H9 (cell line): ENCODE measurements at regions not wholly inside any gene's neighbourhood (a gene's known extent, or its start where the extent isn't known, plus 50 kb on each side); places are given as distances from the start of the nearest gene placed in this dataset.

Experiments used
- DNase-seq: peaks from one replicate; pipeline ENCODE4 v3.0.0-alpha.2; 2017
- H2AFZ ChIP-seq: one replicate; pipeline ENCODE4 v1.6.1; 2013; ENCODE audit warnings: mild to moderate bottlenecking, low read length, control low read depth, moderate library complexity
- H2AK5ac ChIP-seq: 2 replicates; pipeline ENCODE4 v1.6.1; 2013; ENCODE audit warnings: low read length, control low read depth, mixed read lengths; ENCODE audit not compliant: insufficient read length
- H2BK120ac ChIP-seq: one replicate; pipeline ENCODE4 v1.6.1; 2013; ENCODE audit warnings: low read depth, mild to moderate bottlenecking, low read length, control low read depth, inconsistent platforms; ENCODE audit not compliant: poor library complexity, severe bottlenecking
- H2BK12ac ChIP-seq: 2 replicates; pipeline ENCODE4 v1.6.1; 2013; ENCODE audit warnings: low read length, control low read depth, mixed read lengths, low read depth; ENCODE audit not compliant: insufficient read length
- H2BK15ac ChIP-seq: 2 replicates; pipeline ENCODE4 v1.6.1; 2013; ENCODE audit warnings: low read depth, low read length, control low read depth
- H2BK20ac ChIP-seq: one replicate; pipeline ENCODE4 v1.6.1; 2013; ENCODE audit warnings: low read depth, mild to moderate bottlenecking, low read length, control low read depth, inconsistent platforms; ENCODE audit not compliant: poor library complexity, severe bottlenecking
- H2BK5ac ChIP-seq: 2 replicates; pipeline ENCODE4 v1.6.1; 2013; ENCODE audit warnings: low read length, control low read depth, mixed read lengths; ENCODE audit not compliant: insufficient read length
- H3K14ac ChIP-seq: 2 replicates; pipeline ENCODE4 v1.6.1; 2013; ENCODE audit warnings: low read length, control low read depth; ENCODE audit not compliant: insufficient read depth
- H3K18ac ChIP-seq: 2 replicates; pipeline ENCODE4 v1.6.1; 2013; ENCODE audit warnings: low read depth, mild to moderate bottlenecking, mixed read lengths, low read length, control low read depth; ENCODE audit not compliant: insufficient read length
- H3K23ac ChIP-seq: 2 replicates; pipeline ENCODE4 v1.6.1; 2013; ENCODE audit warnings: low read length, control low read depth, mixed read lengths, low read depth; ENCODE audit not compliant: insufficient read length
- H3K23me2 ChIP-seq: 2 replicates; pipeline ENCODE4 v1.6.1; 2013; ENCODE audit warnings: low read depth, mild to moderate bottlenecking, mixed read lengths, low read length, control low read depth; ENCODE audit not compliant: insufficient read length, poor library complexity, severe bottlenecking
- H3K27ac ChIP-seq: 2 replicates; pipeline ENCODE4 v1.5.1; 2013; ENCODE audit warnings: low read length, control low read depth, mixed read lengths, low read depth; ENCODE audit not compliant: insufficient read length
- H3K27me3 ChIP-seq: 2 replicates; pipeline ENCODE4 v1.6.1; 2013; ENCODE audit warnings: low read length, control low read depth, inconsistent platforms; ENCODE audit not compliant: insufficient read depth
- H3K4ac ChIP-seq: 2 replicates; pipeline ENCODE4 v1.6.1; 2013; ENCODE audit warnings: low read depth, mild to moderate bottlenecking, control low read depth, inconsistent platforms, low read length, moderate library complexity
- H3K4me1 ChIP-seq: 2 replicates; pipeline ENCODE4 v1.6.1; 2013; ENCODE audit warnings: low read length, control low read depth, inconsistent platforms; ENCODE audit not compliant: insufficient read depth
- H3K4me2 ChIP-seq: 2 replicates; pipeline ENCODE4 v1.6.1; 2013; ENCODE audit warnings: low read length, control low read depth, mixed read lengths; ENCODE audit not compliant: insufficient read length, insufficient read depth
- H3K56ac ChIP-seq: 2 replicates; pipeline ENCODE4 v1.6.1; 2013; ENCODE audit warnings: low read depth, mild to moderate bottlenecking, mixed read lengths, low read length, control low read depth; ENCODE audit not compliant: insufficient read length
- H3K79me1 ChIP-seq: 2 replicates; pipeline ENCODE4 v1.6.1; 2013; ENCODE audit warnings: low read depth, mild to moderate bottlenecking, moderate library complexity, low read length, control low read depth, inconsistent platforms; ENCODE audit not compliant: insufficient read depth, poor library complexity, severe bottlenecking
- H3K79me2 ChIP-seq: 2 replicates; pipeline ENCODE4 v1.6.1; 2013; ENCODE audit warnings: low read length, control low read depth, inconsistent platforms; ENCODE audit not compliant: insufficient read depth
- H3K9ac ChIP-seq: 2 replicates; pipeline ENCODE4 v1.6.1; 2013; ENCODE audit warnings: low read length, control low read depth, mixed read lengths; ENCODE audit not compliant: insufficient read length; ENCODE audit errors: extremely low read depth
- H3K9me3 ChIP-seq: one replicate; pipeline ENCODE4 v1.6.1; 2013; ENCODE audit warnings: low read depth, low read length, inconsistent platforms; ENCODE audit not compliant: control insufficient read depth
- H3T11ph ChIP-seq: one replicate; pipeline ENCODE4 v1.6.1; 2013; ENCODE audit warnings: mild to moderate bottlenecking, low read length, control low read depth, inconsistent platforms
- H4K20me1 ChIP-seq: one replicate; pipeline ENCODE4 v1.6.1; 2013; ENCODE audit not compliant: control insufficient read depth, insufficient read length, insufficient read depth
- H4K5ac ChIP-seq: 2 replicates; pipeline ENCODE4 v1.6.1; 2013; ENCODE audit warnings: low read depth, mild to moderate bottlenecking, mixed read lengths, low read length, control low read depth; ENCODE audit not compliant: insufficient read length
- H4K8ac ChIP-seq: replicated peaks from 2 replicates; pipeline ENCODE4 v1.6.1; 2013; ENCODE audit warnings: low read length, control low read depth, mixed read lengths, low read depth; ENCODE audit not compliant: insufficient read length
- H4K91ac ChIP-seq: 2 replicates; pipeline ENCODE4 v1.6.1; 2013; ENCODE audit warnings: low read depth, mild to moderate bottlenecking, moderate library complexity, mixed read lengths, low read length, control low read depth; ENCODE audit not compliant: insufficient read length
- H3K27ac Mint-ChIP-seq, 3 experiments: 2 replicates in 2 of 3; 3 replicates in 1 of 3; pipeline ENCODE4 v1.8.0; 2020 to 2021; ENCODE audit warnings: mixed read lengths in 3 of 3, mild to moderate bottlenecking in 1 of 3, moderate library complexity in 1 of 3
- H3K27me3 Mint-ChIP-seq: 2 replicates; pipeline ENCODE4 v1.8.0; 2021; ENCODE audit warnings: low read depth, mild to moderate bottlenecking, moderate library complexity, mixed read lengths
- H3K36me3 Mint-ChIP-seq, 3 experiments: 2 replicates in 2 of 3; 3 replicates in 1 of 3; pipeline ENCODE4 v1.8.0; 2020 to 2021; ENCODE audit warnings: low read depth in 3 of 3, mixed read lengths in 3 of 3; ENCODE audit not compliant: insufficient read depth in 1 of 3
- H3K4me1 Mint-ChIP-seq, 2 experiments: 2 replicates each; pipeline ENCODE4 v1.8.0; 2020; ENCODE audit warnings: mixed read lengths in 2 of 2
- H3K4me3 Mint-ChIP-seq, 2 experiments: 2 replicates in 1 of 2; 3 replicates in 1 of 2; pipeline ENCODE4 v1.8.0; 2020 to 2021; ENCODE audit warnings: mild to moderate bottlenecking in 2 of 2, mixed read lengths in 2 of 2, moderate library complexity in 1 of 2
- H3K9me3 Mint-ChIP-seq, 2 experiments: 2 replicates in 1 of 2; 3 replicates in 1 of 2; pipeline ENCODE4 v1.8.0; 2020; ENCODE audit warnings: mild to moderate bottlenecking in 2 of 2, mixed read lengths in 2 of 2, moderate library complexity in 1 of 2
- CTCF ChIP-seq: fragments of 200-600 bp; sonication (generic); conservative IDR thresholded peaks from 3 replicates; pipeline ENCODE4 v1.8.0; 2021; ENCODE audit warnings: antibody characterized with exemption, mild to moderate bottlenecking

GRCh38 chr3:38878646-38879045 is 62.6 kb upstream of the SCN10A start:
- H3K27ac ChIP-seq, result no peak overlapping the region
- H3K4me2 ChIP-seq, result no peak overlapping the region
- Mint-ChIP-seq H3K36me3 (no peaks in the 10 kb centered on the region), H3K27me3 (peaks cover 2% of the 10 kb centered on the region; the same call in 1 of the 2 replicates), H3K9me3 (no peaks in the 10 kb centered on the region), H3K4me1 (no peaks in the 10 kb centered on the region), H3K27ac (no peak overlapping the region), H3K4me3 (no peak overlapping the region)
- H2BK20ac ChIP-seq, result no peak overlapping the region
- no peak for DNase-seq
- no peak overlapping the region for H3K23ac ChIP-seq
- H3K56ac ChIP-seq, result no peak overlapping the region
- H4K20me1 ChIP-seq, result no peaks in the 10 kb centered on the region
- H4K5ac ChIP-seq, result no peak overlapping the region
- no peaks in the 10 kb centered on the region for H3K79me2 ChIP-seq
- H3K18ac ChIP-seq, result no peak overlapping the region
- H3K9me3 ChIP-seq, result no peaks in the 10 kb centered on the region
- no peaks in the 10 kb centered on the region for H3K4me1 ChIP-seq
- H3K4ac ChIP-seq, result no peak overlapping the region
- no peak overlapping the region for H2BK15ac ChIP-seq
- H3K14ac ChIP-seq, result no peak overlapping the region
- no peaks in the 10 kb centered on the region for H3K23me2 ChIP-seq
- TF ChIP-seq CTCF, result no peak
- no peak overlapping the region for H2BK120ac ChIP-seq
- no peak overlapping the region for H4K8ac ChIP-seq
- H3K79me1 ChIP-seq, result no peaks in the 10 kb centered on the region
- H2AFZ ChIP-seq, result no peak overlapping the region
- H2BK5ac ChIP-seq, result no peak overlapping the region
- no peak overlapping the region for H4K91ac ChIP-seq
- no peak overlapping the region for H2AK5ac ChIP-seq
- no peak overlapping the region for H3K9ac ChIP-seq
- H3T11ph ChIP-seq, result no peak overlapping the region
- H2BK12ac ChIP-seq, result no peak overlapping the region
- no peaks in the 10 kb centered on the region for H3K27me3 ChIP-seq
